Erythroblast (primary cell): ENCODE measurements at regions not wholly inside any gene's neighbourhood (a gene's known extent, or its start where the extent isn't known, plus 50 kb on each side); places are given as distances from the start of the nearest gene placed in this dataset.

Experiments used
- GATA1 ChIP-seq: IDR thresholded peaks from 2 replicates; pipeline ENCODE4 v1.6.1; 2011; ENCODE audit warnings: low read depth, mild to moderate bottlenecking, control low read depth, low read length, moderate library complexity
- POLR2A ChIP-seq: IDR thresholded peaks from 2 replicates; pipeline ENCODE4 v1.6.1; 2011; ENCODE audit warnings: mild to moderate bottlenecking, low read length

DNA sequence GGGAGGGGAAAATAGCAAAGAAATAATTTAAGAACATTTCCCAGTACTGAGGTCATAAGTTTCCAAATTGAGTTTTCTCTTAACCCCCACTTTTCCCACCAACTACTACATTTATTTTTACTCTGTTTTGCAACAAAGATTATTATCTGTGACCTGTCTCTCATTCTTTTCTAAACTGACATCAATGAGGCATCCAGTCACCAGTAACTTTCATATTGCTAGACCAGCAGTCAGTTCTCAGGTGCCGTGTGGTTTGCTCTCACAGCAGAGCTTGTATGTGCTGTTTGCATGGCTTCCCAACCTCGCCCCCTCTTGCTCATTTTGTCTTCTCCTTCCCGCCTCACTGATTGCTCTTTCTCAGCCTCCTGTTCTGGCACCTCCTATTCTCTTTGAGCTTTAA, 1091.3 kb downstream of the TBC1D22A start:
- TF ChIP-seq POLR2A (no peak), GATA1 (no peak)
